B cell (primary cell): ENCODE measurements at regions not wholly inside any gene's neighbourhood (a gene's known extent, or its start where the extent isn't known, plus 50 kb on each side); places are given as distances from the start of the nearest gene placed in this dataset.

ENCODE experiments used
- ATAC-seq: fragments of 200-7000 bp; cut with Tn5 transposase; one replicate; pipeline ENCODE4 v1.10.0; 2021; ENCODE audit warnings: low read depth, mild to moderate bottlenecking, moderate number of reproducible peaks, moderate library complexity
- CTCF ChIA-PET: fragments of 350-600 bp; sonication (Branson Sonifier 250); formaldehyde crosslinking; loops from one replicate; lab custom pipeline; 2021; ENCODE audit warnings: antibody characterized with exemption, inconsistent platforms; lab: Charles Lee
- POLR2A ChIA-PET: fragments of 350-600 bp; sonication (Branson Sonifier 250); formaldehyde crosslinking; loops from one replicate; lab custom pipeline; 2021; ENCODE audit warnings: antibody characterized with exemption; lab: Charles Lee
- DNase-seq: peaks from one replicate; pipeline ENCODE4 v3.0.0; 2013
- H2AFZ ChIP-seq: 2 replicates; pipeline ENCODE4 v1.6.1; 2012; ENCODE audit warnings: mild to moderate bottlenecking, low read depth, low read length; ENCODE audit not compliant: insufficient read depth, poor library complexity, severe bottlenecking
- H3K27ac ChIP-seq, 2 donors: 1 replicate in 1 of 2; 2 replicates in 1 of 2; pipeline ENCODE4 v1.5.1; 2012 to 2013; ENCODE audit warnings: low read length in 2 of 2, mild to moderate bottlenecking in 2 of 2, moderate library complexity in 1 of 2
- H3K27me3 ChIP-seq, 4 experiments: fragments of 200-600 bp in 1 of 4; sonication (generic) in 1 of 4; replicated peaks in 1 of 4; 1 replicate in 2 of 4; 2 replicates in 2 of 4; pipeline versions ENCODE4 v1.6.1 to v1.7.0; 2013 to 2016; ENCODE audit warnings: low read length in 3 of 4, mild to moderate bottlenecking in 2 of 4, mixed read lengths in 1 of 4, moderate library complexity in 1 of 4; ENCODE audit not compliant: insufficient read depth in 4 of 4, control insufficient read depth in 3 of 4; ENCODE audit errors: control extremely low read depth in 1 of 4
- H3K36me3 ChIP-seq, 2 experiments: replicated peaks in 1 of 2; 1 replicate in 1 of 2; 2 replicates in 1 of 2; pipeline versions ENCODE4 v1.6.1 to v1.7.1; 2013; ENCODE audit warnings: low read length in 1 of 2; ENCODE audit not compliant: insufficient read depth in 2 of 2, control insufficient read depth in 1 of 2; ENCODE audit errors: control extremely low read depth in 1 of 2, extremely low read depth in 1 of 2
- H3K4me1 ChIP-seq, 2 donors: fragments of 200-600 bp in 1 of 2; sonication (generic) in 1 of 2; 1 replicate in 1 of 2; 2 replicates in 1 of 2; pipeline versions ENCODE4 v1.5.1 to v1.6.1; 2013 to 2017; ENCODE audit warnings: low read length in 2 of 2; ENCODE audit not compliant: control insufficient read depth in 2 of 2, insufficient read depth in 2 of 2
- H3K4me2 ChIP-seq: replicated peaks from 2 replicates; pipeline ENCODE3; 2012; ENCODE audit warnings: mild to moderate bottlenecking, low read depth, low read length; ENCODE audit not compliant: poor library complexity, severe bottlenecking
- H3K4me3 ChIP-seq, 5 experiments: fragments of 200-600 bp in 1 of 5; sonication (generic) in 1 of 5; 1 replicate in 3 of 5; 2 replicates in 2 of 5; pipeline versions ENCODE4 v1.5.1 to v1.7.0; 2011 to 2016; ENCODE audit warnings: low read length in 4 of 5, mild to moderate bottlenecking in 4 of 5, low read depth in 2 of 5, control low read depth in 1 of 5, moderate library complexity in 1 of 5; ENCODE audit not compliant: insufficient read depth in 1 of 5; ENCODE audit errors: control extremely low read depth in 1 of 5, extremely low read depth in 1 of 5
- H3K79me2 ChIP-seq: fragments of 200-600 bp; sonication (generic); one replicate; pipeline ENCODE4 v1.6.0; 2016; ENCODE audit warnings: low read length; ENCODE audit not compliant: control insufficient read depth, insufficient read depth
- H3K9ac ChIP-seq: fragments of 200-600 bp; sonication (generic); 2 replicates; pipeline ENCODE4 v1.6.1; 2017; ENCODE audit warnings: mild to moderate bottlenecking, low read length, moderate library complexity
- H3K9me3 ChIP-seq, 3 donors: one replicate each; pipeline versions ENCODE4 v1.6.1 to v1.7.1; 2013; ENCODE audit warnings: low read length in 2 of 3; ENCODE audit not compliant: control insufficient read depth in 2 of 3, insufficient read depth in 1 of 3; ENCODE audit errors: control extremely low read depth in 1 of 3
- H4K20me1 ChIP-seq: 2 replicates; pipeline ENCODE4 v1.6.0; 2012; ENCODE audit warnings: mild to moderate bottlenecking, low read length; ENCODE audit not compliant: insufficient read depth, control insufficient read depth, poor library complexity, severe bottlenecking
- H3K27ac Mint-ChIP-seq: one replicate; pipeline ENCODE4 v1.8.0; 2021; ENCODE audit warnings: mixed read lengths
- H3K27me3 Mint-ChIP-seq: one replicate; pipeline ENCODE4 v1.8.0; 2021; ENCODE audit warnings: mixed read lengths
- H3K4me1 Mint-ChIP-seq: one replicate; pipeline ENCODE4 v1.8.0; 2021; ENCODE audit warnings: mixed read lengths
- H3K4me3 Mint-ChIP-seq: one replicate; pipeline ENCODE4 v1.8.0; 2021; ENCODE audit warnings: mixed read lengths
- H3K9me3 Mint-ChIP-seq: one replicate; pipeline ENCODE4 v1.8.0; 2022; ENCODE audit warnings: mixed read lengths; ENCODE audit not compliant: insufficient read depth
- CTCF ChIP-seq: fragments of 200-600 bp; IDR thresholded peaks from one replicate; pipeline ENCODE4 v1.8.0; 2022; ENCODE audit warnings: antibody characterized with exemption, mild to moderate bottlenecking
- EZH2 ChIP-seq: IDR thresholded peaks from 2 replicates; pipeline ENCODE4 v1.6.1; 2012; ENCODE audit warnings: borderline replicate concordance, low read depth, mild to moderate bottlenecking, moderate library complexity, low read length; ENCODE audit not compliant: insufficient read depth, poor library complexity, severe bottlenecking
- WGBS: methylation state at CpG from one replicate; pipeline ENCODE4 v1.1.5; 2013; ENCODE audit warnings: missing lambda C conversion rate; ENCODE audit not compliant: insufficient coverage; 5-methylcytosine and 5-hydroxymethylcytosine counted together
- intact Hi-C: fragments of 100-400 bp; cut with micrococcal nuclease; formaldehyde crosslinking; loops from one replicate; pipeline ENCODE4 v1.10.0; 2022

- no peak overlapping the region for H3K9ac ChIP-seq
- H3K36me3 ChIP-seq = no peaks in the 10 kb centered on the region
- peaks cover 0 to 4% (median 0%) of the 10 kb centered on the region in 4 experiments for H3K27me3 ChIP-seq
- TF ChIP-seq CTCF = no peak
- no peak for TF ChIP-seq EZH2
- H3K27ac Mint-ChIP-seq = no peak overlapping the region
- H3K27me3 Mint-ChIP-seq = peaks cover 23% of the 10 kb centered on the region
- POLR2A ChIA-PET = no interaction called here
- H3K27ac ChIP-seq = no peak overlapping the region
- H3K4me1 Mint-ChIP-seq = no peaks in the 10 kb centered on the region
- CTCF ChIA-PET = interaction anchor here (0.7 kb wide), 1 partner anchor 32 kb away, joined by 5 read pairs; no protein-coding TSS in a partner anchor
- no peaks in the 10 kb centered on the region for H3K79me2 ChIP-seq
- DNase-seq = no peak
- H3K9me3 Mint-ChIP-seq = no peaks in the 10 kb centered on the region
- WGBS = 68% methylated on average over 18 of the region's 24 CpGs
- no peaks in the 10 kb centered on the region for H3K4me1 ChIP-seq
- H3K4me2 ChIP-seq = no peak overlapping the region
- H3K9me3 ChIP-seq = peaks cover 0 to 14% (median 0%) of the 10 kb centered on the region in 3 donors
- H3K4me3 ChIP-seq = no peak overlapping the region
- no peak for ATAC-seq
- H3K4me3 Mint-ChIP-seq = no peak overlapping the region
- H4K20me1 ChIP-seq = no peaks in the 10 kb centered on the region
- no peak overlapping the region for H2AFZ ChIP-seq
- intact Hi-C loops = no loop called here
These were observed 92.8 kb downstream of the RBFOX3 start for GRCh38 chr17:79517827-79518584.

GRCh38 chr17:79515646-79516571, 94.9 kb downstream of the RBFOX3 start:
- Mint-ChIP-seq H3K27me3 (peaks cover 23% of the 10 kb centered on the region), H3K4me1 (no peaks in the 10 kb centered on the region), H3K9me3 (no peaks in the 10 kb centered on the region), H3K4me3 (no peak overlapping the region), H3K27ac (no peak overlapping the region)
- TF ChIP-seq CTCF (no peak), EZH2 (no peak)
- Histone ChIP-seq H3K27me3 (peaks cover 0 to 4% (median 0%) of the 10 kb centered on the region in 4 experiments), H3K4me1 (no peaks in the 10 kb centered on the region), H3K4me2 (no peak overlapping the region), H3K79me2 (no peaks in the 10 kb centered on the region), H2AFZ (no peak overlapping the region), H3K27ac (no peak overlapping the region), H3K9ac (no peak overlapping the region), H3K4me3 (no peak overlapping the region), H4K20me1 (no peaks in the 10 kb centered on the region), H3K36me3 (no peaks in the 10 kb centered on the region), H3K9me3 (peaks cover 0 to 25% (median 0%) of the 10 kb centered on the region in 3 donors)
- no peak for DNase-seq
- ChIA-PET POLR2A (no interaction called here), CTCF (no interaction called here)
- intact Hi-C loops = no loop called here
- 94% methylated on average over 9 of the region's 21 CpGs for WGBS
- ATAC-seq = no peak
